GM18520 (cell line): ENCODE measurements at regions not wholly inside any gene's neighbourhood (a gene's known extent, or its start where the extent isn't known, plus 50 kb on each side); places are given as distances from the start of the nearest gene placed in this dataset.
"Not testable (repeated sequence)": the region's sequence is repeated elsewhere in the genome, so short reads cannot be mapped to it uniquely, and the experiment has no call there.

Source experiments
- ATAC-seq: cut with Tn5 transposase; IDR thresholded peaks from one replicate; pipeline ENCODE4 v1.9.1; 2021; ENCODE audit not compliant: unreplicated experiment

DNA sequence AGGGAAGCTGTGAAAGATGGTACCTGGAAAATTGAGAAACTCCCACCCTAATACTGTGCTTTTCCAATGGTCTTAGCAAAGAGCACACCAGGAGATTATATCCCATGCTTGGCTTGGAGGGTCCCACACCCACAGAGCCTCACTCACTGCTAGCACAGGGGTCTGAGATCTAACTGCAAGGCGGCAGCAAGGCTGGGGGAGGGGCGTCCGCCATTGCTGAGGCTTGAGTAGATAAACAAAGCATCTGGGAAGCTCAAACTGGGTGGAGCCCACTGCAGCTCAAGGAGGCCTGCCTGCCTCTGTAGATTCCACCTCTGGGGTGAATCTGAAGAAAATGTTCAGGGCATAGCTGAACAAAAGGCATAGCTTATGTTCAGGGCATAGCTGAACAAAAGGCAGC, 510.6 kb upstream of the LMO3 start:
- ATAC-seq = not testable (repeated sequence)

DNA sequence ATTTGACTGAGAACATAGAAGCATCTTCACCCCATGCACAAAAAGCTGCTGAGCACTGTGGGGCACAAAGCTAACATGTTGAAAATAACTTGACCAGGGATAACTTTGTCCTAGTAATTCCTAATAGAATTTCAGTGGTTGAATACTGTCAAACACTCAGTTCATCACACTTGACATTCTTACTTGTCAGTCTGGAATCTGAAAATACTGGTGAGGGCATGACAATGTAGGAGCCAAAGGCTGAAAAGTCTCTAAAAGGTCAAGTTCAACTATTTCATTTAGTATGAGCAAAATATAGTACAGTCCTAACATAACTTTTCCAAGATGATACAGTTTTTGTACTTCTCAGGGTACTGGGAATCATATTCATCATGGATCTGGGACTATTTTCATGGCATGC, 504.4 kb upstream of the LMO3 start:
- no peak for ATAC-seq

DNA sequence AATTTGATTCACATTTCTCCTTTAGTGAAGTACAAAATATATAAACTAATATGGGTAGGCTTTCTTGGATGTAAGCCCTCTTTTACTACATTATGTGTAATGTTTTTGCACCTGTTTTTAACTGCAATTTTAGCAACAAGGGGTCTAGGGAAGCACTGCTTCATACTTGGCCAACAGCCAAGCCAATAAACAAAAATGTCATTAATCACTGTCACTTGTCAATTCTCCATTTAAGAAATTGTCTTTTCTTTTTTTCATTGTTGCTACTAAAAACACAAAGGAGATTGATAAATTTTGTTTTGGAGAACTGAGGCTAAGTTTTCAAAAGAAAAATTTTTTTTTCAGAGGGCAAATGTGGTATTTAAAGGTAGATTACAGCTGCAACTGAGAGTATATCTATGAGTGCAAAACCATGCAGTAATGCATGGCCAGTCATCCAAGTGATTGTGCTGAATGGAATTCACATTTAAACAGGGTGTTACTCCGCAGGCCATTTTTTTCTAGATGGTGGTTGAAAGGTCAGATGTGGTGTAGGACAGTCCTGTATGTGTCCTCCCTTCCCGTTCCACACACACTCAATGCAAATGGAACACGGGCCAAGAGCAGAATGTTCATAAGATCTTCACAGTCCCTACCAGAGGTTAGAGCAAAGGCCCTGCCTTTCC, 503.0 kb upstream of the LMO3 start:
- no peak for ATAC-seq

DNA sequence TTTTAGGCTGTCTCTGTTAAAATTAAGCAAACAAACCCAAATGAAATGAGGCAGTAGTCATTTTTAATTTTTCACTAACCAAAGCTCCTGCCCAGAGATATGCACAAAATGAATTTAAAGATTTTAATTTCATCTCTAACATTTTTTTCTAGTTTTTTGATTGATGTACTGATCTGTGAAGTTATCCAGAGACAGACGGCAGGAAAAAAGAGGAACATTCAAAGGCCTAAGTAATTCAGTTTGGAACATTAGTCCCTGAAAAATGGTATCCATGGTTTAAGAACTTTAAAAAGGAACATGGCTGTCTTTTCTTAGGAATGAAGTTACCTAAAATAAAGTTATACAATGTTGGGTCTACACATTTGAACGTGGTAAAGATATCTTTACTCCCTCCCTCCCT, 498.8 kb upstream of the LMO3 start:
- ATAC-seq = no peak

DNA sequence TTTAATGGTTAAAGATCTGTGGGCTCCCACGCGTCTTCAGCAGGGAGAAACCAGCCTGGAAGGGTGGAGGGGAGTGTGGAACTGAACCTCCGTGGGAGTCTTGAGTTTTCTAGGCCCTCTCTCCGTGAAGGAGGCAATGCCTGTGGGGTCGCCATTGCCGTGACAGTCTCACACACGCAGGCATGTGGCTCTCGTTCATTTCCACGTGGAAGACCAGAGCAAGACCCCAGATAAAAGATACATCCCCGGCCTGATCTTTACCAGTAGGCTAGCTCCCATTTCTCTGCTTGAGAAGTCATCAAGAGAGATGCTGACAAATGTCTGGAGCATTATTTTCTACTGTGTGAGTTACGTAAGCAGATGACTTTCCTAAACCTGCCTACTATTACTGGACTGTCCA, 491.7 kb upstream of the LMO3 start:
- ATAC-seq = no peak

DNA sequence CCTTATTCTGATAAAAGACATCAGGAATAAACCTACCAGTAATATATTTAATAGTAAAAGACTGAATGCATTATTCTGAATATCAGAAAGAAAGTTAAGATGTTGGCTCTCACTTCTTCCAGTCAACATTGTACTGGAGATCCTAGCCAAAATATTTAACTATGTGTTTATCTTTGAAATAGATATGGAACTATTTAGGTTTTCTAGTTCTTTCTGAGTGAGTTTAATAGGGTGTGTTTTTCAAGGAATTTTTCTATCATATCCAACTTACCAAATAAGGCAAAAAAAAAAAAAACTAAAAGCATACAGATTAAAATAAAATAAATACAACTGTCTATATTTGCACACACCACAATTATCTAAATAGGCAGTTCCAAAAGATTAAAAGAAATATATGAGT, 478.9 kb upstream of the LMO3 start:
- ATAC-seq = no peak

DNA sequence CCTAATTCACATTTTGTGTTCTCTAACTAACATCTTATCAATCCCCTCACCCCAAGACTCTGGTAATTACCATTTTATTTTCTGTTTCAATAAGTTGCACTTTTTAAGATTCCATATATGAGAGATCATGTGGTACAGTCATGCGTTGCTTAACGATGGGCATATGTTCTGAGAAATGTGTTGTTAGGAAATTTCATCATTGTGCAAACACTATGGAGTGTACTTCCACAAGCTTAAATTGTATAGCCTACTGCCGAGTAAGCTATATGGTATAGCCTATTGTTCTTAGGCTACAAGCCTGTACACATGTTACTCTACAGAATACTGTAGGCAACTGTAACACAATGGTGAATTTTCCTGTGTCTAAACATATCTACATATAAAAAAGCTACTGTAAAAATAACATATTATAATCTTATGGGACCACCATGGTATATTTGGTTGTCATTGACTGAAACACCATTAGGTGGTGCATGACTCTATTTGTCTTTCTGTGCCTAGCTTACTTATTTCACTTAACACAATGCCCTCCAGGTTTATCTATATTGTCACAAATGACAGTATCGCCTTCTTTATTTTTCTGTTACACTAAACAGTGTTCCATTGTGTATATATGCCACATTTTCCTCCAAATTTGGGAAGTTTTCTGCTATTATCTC, 473.4 kb upstream of the LMO3 start:
- no peak for ATAC-seq

DNA sequence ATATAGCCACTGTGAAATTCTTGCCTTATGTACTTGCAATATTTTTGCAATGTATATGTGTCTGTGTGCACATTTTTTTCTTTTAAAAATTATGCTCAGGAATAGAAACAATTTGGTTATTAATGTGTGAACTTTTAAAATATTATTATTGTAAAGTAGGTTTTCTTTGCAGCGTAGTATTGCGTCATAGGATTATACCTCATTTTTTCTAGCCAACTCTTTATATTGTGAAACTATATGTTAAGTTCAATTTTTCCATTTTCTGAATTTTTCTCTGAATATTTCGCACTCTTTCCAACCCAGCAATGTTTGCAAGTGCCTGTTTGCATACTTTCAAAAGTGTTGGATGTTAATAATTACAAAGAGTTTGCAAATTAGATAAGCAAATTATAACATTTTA, 471.6 kb upstream of the LMO3 start:
- ATAC-seq = no peak

DNA sequence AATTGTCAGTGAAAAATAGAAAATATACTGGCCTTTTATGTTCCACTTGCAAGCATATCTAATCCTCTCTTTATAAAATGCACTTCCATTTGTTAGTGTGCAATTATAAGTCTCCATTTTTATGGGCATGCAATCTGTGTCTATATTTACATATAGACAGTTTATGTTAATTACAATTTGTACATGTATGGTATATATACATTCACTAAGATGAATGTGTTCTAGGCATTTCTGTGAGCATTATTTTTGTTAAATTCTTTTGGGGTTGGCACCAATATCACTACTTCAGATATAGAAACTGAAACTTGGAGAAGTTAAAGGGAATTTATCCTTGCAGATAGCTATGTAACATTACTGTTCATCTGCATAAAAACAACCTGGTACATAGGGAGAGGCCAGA, 470.8 kb upstream of the LMO3 start:
- no peak for ATAC-seq

DNA sequence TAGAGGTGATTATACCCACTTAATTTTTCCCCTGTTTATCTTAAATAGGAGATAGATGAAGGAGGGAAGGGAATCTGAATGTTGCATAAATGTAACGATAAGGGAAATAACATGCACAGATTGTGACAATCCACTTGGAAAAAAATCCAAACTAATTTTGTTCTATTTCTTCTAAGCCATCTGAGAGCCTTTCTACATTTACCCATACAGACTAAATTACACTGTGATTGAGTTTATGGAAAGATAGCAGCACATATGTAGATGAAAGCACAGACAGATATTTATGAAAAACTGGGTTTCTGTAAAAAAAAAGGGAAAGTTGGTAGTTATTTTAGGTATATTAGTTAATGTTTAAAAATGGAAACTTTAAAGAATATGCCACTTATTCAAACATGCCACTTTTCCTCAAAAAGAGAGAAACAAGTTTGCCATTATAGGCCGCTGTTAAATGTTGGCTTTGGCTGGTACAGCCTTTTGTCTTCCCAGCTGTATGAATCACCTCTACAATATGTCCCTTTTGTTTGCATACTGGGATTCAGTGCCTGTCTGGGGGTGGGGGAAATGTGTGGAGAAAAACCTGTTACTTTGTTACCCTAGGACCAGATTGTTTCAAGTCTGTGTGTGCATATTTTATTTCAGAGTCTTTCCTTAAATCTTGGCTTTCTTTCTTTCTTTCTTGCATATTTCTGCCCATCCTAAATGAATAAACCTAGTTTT, 470.2 kb upstream of the LMO3 start:
- no peak for ATAC-seq

DNA sequence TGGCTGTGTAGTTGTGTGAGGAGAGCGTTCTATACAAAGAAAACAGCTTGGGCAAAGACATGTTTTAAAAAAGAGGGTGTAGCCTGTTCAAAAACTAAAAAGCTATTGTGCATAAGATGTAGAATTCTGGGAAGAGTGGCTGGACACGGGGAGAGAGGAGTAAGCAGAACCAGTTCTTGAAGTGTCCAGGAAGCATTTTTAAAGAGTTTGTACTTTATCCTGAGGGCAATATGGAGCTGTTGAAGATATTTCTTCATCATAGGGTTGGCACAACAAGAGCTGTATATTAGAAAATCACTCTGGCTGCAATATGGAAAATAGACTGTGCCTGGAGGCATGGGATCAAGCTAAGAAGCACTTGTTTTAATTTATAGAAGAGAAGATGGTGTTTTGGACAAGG, 458.9 kb upstream of the LMO3 start:
- ATAC-seq = no peak

DNA sequence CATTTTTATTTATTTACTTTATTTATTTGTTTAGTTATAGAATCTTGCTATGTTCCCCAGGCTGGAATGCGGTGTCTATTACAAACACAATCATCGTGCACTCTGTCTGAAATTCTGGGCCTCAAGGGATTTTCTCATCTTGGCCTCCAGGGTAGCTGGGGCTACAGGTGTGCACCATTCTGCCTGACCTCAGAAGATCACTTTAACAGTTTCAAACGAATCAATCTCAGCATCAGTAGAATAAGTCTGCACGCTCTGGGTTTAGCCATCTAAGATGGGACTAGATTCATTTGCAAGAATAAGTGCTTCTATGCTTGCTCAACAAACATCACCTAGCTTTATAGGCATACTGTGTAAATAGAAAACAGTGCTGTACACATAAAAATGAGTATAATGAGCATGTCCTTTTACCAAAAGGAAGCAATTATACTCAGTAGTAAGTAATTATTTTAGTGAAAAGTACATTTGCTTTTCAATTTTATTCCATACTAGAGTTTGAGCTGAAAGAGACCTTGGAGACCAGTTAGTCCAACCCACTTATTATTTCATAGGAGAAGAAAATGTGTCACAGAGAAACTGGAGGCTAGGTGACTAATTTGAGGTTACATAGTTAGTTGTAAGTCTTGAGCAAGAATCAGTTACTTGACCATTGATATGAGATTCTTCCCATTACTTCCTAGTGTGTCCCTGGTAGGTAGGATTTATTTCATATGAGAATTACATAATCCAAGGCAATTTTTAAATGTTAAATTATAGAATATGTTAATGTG, 456.5 kb upstream of the LMO3 start:
- ATAC-seq = no peak

DNA sequence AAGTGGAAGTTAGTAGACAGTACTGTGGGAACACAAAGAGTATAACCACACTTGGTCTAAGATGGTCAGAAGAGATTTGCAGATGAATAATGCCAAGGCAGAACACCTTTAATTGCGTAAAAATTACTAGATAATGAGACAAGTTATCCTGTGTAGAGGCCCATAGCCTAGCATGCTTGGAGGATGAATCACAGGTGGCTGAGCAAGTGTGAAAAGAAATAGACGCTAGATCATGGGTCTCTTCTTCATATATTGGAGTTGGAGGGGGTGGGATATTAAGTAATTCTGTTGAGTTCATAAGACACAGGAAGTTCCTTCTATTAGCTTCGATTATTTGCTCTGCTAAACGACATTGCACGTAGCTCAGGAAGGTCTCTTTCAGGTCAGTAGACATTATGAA, 454.3 kb upstream of the LMO3 start:
- ATAC-seq = no peak

DNA sequence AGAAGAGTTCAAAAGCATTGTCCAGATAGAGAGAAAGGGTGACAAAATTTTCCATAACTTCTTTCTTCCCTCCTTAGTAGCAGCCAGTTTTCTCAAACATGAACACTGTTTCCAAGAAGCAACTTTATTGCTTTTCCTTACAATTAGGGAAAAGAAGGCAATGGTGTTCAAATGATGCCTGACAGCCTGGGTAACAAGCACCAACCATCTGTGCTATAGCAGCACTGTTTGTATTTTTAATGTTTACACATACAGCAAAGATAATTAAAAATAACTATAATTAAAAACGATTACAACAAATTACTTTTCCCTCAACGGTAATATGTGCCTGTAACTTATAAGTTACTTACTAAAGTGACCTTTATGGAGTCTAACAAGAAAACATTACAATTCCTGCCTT, 450.6 kb upstream of the LMO3 start:
- no peak for ATAC-seq

DNA sequence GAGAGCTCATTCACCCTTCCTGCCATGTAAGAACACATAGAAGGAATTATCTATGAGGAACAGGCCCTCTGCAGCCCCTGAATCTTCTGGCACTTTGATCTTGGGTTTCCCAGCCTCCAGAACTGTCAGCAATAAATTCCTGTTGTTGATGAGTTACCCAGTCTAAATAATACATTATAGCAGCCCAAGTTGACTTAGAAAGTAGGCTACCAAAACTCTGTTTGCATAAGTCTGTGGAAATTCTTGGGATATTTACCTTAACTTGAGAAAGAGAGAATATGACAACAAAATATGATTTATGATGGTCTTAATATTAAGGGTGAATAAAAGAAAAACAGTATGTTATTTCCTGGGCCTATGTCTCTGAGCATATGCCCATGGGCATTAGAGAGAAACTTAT, 433.0 kb upstream of the LMO3 start:
- no peak for ATAC-seq

DNA sequence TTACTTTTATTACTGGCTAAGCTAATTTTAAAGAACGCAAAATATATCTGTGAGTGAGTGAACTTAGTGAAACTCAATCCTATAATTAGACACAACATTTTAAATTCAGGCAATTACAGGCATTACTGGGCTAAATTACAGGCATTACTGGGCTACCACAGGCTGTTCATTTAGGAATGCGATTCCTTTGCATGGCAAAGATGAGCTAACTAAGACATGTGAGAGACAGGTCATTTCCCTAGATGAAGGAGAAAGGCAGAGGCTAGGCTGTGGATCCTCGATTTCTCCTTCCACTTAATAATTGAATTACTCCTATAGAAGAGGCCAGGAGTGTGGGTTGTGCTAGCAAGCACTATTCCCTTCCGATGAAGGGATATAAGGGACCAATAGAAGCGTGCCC, 429.4 kb upstream of the LMO3 start:
- no peak for ATAC-seq

DNA sequence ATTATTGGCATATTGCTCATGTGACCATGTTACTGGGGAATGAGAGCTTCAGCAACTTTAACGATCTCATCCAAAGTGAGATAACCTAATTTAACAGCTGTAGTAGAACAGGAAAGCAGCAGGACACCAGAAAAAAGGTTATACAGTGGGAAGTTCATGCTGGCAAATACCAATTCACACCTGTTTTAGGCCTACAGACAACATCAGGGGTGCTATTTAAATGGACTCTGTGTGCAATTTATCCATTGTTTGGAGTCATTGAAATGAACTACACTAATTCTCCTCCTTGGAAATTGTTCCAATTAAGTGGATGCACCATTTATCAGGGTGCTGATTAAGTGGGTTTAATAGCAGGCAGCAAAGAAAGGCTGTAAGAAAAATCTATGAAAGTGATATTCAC, 424.4 kb upstream of the LMO3 start:
- no peak for ATAC-seq

DNA sequence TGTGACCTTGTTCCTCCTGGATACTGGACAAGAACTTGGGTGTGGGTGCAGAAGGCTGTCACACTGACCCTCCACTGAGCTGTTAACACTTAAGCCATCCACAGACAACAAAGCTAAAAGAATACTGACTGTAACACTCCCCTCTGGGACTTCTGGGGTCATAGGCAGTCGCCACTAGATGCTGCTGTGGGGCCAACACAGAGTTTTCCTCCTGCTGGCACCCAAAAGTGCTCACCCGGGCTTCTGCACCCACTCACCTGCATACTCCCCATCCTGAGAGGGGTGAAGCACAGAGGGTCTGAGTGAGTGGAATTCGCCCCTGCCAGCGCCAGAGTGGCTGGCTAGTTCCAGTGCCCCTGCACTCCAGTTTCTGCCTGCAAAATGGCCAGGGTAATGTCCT, 422.4 kb upstream of the LMO3 start:
- ATAC-seq = no peak

DNA sequence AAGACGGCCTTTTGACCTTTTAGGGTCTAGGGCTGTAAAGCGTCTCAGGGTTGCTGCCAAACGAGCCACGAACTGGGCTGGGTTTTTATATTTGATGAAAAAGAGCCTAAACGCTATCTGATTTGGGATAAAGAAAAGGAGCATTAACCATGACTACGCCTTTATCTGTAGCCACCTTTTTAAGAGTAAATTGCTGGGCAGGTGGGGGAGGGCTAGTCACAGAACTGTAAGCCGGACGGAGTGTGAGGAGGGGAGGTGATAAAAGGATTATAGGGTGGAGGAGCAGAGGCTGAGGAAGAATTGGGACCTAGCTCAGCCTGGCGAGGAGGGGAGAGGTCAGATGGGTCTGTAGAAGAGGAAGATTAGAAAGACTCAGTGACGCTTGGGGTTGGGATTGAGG, 419.5 kb upstream of the LMO3 start:
- ATAC-seq = not testable (repeated sequence)

DNA sequence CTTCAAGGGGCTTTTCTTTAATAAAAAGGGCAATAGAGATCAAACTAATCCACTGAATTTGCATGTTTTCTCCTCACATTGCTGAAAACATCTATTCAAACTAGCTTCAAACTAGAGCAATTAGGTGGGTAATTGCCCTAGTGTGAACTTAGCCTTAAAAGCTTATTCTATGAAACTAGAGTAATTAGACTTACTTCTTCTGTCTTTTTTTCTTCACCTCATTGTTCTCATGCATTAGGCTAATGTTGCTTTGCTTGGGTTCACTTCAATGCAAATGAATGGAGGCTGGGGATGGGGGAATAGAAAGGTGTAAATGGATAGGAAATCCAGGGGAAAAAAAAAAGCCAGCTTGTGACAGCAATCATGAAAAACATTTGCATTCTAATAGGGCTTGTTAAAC, 414.8 kb upstream of the LMO3 start:
- ATAC-seq = no peak

DNA sequence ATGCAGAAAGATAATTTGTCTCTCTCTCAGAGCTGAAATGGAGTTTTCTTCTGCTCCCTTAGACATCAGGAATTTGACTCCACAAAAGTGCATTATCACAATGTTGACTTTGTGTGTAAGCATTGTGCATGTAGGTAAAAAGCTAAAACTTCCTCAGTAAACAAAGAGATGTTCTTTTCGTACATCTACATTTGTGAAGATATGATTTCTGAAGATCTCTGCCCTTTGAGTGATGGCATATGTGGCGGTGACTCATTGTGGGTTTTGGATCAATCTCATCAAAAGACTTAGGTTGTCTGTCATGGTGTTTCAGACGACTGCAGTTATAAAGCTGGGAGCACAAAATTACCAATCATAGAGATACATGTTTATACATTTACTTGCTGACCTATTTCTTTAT, 411.4 kb upstream of the LMO3 start:
- ATAC-seq = no peak
